NCI-H2029 treated with DMSO at 0.1 percent for 48 hours (cell line): ENCODE measurements at regions not wholly inside any gene's neighbourhood (a gene's known extent, or its start where the extent isn't known, plus 50 kb on each side); places are given as distances from the start of the nearest gene placed in this dataset.

Experiments
- DNase-seq: peaks from one replicate; lab custom pipeline; 2025; lab: John Stamatoyannopoulos, UW

DNA sequence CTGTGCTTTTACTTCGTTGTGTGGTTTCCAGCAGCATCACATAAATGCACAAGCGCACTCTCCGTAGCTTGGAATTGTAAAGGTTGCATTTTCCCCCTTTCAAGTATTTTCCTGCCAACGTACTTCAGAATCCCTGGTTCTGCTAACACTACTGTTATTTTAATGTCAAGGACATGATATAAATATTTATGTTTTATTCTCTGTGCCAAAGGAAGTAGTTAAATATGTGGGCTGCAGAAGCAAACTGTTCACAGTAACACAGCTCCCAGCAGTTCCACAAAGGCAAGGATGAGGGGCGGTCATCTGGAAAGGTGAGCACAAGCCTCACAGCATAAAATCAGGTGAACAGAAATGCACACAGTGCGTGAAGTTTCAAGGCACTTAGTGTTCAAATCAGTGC is 85.3 kb upstream of the PDE10A start:
- no peak for DNase-seq

DNA sequence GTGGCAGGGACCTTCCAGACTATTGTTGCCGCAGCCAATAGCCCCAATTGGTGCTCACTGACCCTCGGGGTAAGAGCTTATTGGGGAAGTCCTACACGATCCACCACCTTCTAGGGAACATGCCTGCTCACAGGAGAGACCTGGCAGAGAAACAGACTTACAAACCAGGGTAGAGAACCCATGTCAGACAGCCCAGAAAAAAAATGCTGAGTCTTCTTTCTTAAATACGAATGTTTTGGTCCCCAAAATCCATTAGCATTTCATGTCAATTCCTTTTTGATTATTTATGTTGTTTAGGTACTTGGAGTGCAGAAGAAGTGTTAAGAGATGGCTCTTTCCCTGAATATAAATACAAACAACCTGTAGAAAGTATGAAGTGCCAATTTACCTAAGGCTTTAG is 84.9 kb upstream of the PDE10A start:
- no peak for DNase-seq

DNA sequence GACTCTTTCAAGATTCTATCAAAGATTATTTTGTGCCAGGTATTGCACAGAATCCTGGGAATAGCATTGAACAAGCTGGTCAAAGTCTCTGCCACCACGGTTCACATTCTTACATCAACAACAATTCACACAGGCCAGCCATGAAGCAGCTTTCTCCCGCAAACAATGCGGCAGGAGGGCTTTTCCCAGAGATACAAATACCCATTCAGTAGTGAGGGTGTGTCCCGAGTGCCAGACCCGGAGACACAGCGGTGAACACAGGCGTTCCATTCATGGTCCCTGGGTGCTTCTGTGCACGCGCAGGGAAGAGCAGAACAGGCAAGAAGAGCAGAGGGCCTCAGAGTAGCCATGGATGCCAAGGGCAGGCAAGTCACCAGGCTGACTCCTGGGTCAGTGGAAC is 83.3 kb upstream of the PDE10A start:
- DNase-seq: no peak

DNA sequence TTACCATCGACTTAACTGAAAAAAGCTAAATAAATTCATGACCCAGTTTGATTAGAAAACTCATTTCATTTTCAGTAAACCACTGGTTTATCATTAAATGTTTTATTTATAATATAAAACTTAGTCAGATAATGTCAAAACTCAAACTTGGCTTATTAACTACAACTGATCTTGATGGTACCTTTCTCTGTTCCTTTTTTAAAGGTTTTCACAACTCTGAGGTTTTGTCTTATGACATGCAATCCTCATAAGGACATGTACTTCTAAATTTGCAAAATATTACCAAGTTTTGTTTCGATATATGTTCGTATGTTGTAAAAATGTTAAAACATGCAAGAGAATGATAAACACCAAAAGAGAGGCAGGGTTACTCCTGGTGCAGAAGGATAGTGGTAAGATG is 82.5 kb upstream of the PDE10A start:
- DNase-seq: no peak

DNA sequence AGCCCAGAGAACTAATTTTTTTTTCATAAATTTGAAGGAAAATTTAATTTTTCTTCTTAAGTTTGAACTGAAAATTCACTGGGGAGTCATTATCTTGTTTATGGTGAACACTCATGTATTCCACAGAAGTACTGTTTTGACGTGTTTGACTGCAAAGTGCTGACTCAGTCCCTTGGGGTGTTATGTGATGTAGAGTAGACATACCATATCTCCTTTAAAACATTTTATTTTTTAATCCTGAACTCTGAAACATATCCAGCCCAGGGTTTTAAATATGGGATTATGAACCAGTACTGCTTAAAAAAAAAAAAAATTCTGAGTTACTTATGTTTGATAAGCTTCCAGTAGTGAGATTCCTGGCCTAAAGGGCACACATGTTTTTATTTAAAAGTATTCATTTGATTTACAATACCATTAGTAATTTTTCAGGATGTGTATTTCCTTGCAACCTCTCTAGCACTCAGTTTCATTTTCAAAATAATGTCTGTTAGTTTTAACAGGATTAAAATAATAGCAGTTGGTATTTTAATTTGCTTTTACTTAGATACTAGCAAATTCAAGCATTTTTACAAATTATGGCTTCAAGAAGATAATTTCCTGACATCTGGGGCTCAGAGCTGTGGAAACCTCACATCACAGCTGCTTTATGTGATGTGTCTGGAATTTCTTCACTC is 81.7 kb upstream of the PDE10A start:
- no peak for DNase-seq

DNA sequence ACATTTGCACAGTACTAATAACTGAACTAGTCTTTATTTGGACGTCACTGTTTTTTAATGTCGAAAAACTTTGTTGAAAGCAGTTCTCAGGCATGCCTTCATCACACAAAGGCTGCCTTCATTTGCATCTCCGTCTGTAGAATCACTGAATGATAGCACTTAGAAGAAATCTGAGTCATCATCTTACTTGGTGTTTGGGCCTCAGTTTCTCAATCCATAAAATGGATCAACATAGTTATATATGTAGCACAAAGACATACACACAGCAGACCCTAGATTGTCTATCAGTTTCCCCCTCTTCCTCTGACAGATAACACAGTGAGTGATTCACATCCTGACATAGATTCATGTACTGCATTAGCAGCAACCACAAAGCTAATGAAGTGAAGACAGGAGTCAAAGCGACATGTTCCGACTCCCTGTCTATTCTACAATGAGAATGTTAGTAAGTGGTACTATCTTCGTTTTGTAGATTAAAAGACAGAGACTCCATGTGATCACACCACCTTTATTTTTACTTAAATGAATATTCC is 80.4 kb upstream of the PDE10A start:
- no peak for DNase-seq

DNA sequence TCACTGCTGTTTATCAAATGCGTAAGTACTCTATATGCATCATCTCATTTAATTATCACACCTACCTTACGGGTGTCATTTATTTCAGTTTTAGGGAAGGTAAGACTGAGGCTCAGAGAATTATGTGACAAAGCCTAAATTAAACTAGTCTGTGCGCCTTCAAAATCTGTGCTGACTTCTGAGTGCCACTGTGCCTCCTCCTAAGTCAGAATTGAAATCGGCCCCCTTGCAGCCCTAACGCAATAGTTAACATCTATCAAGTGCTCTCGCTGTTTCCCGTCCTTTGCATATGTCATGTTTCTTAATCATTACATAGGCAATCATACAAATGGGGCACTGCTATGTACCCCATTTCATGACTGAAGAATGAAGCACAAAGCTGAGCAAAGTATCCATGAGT is 79.0 kb upstream of the PDE10A start:
- DNase-seq: no peak

DNA sequence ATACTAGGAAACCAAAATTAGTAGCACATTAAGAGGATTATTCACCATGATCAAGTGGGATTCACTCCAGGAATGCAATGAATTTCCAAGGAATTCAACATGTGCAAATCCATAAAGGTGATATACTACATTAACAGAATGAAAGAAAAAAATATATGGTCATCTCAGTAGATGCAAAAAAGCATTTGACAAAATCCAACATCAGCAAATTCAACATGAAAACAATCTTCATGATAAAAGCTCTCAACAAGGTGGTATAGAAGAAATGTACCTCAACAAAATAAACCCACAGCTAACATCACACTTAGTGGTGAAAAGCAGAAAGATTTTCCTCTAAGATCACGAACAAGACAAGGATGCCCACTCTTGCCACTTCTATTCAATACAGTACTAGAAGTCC is 74.4 kb upstream of the PDE10A start:
- DNase-seq: no peak

DNA sequence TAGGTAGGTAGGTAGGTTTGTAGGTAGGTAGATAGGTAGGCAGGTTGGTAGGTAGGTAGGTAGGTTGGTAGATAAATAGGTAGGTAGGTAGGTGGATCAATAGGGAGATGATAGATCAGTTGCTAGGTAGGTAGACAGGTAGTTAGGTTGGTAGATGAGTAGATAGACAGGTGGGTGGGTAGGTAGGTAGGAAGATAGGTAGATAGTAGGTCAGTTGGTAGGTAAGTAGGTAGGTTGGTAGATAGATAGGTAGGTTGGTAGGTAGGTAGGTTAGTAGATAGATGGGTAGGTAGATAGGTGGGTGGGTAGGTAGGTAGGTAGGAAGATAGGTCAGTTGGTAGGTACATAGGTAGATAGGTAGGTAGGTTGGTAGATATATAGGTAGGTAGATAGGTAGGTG is 72.0 kb upstream of the PDE10A start:
- no peak for DNase-seq

DNA sequence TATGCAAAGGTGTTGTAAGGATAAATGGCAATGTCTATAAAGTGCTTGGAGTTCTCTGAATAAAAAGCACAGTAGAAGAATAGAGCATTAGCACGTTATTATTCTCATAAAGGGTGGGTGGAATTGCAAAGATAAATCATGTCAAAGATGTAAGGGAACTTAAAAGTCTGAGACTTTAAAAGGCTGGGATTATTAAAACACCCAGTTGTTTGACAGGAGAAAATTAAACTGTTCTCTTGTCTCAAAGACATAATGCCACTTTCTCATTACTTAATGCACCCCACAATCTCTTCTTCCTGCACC is 70.4 kb upstream of the PDE10A start:
- no peak for DNase-seq

DNA sequence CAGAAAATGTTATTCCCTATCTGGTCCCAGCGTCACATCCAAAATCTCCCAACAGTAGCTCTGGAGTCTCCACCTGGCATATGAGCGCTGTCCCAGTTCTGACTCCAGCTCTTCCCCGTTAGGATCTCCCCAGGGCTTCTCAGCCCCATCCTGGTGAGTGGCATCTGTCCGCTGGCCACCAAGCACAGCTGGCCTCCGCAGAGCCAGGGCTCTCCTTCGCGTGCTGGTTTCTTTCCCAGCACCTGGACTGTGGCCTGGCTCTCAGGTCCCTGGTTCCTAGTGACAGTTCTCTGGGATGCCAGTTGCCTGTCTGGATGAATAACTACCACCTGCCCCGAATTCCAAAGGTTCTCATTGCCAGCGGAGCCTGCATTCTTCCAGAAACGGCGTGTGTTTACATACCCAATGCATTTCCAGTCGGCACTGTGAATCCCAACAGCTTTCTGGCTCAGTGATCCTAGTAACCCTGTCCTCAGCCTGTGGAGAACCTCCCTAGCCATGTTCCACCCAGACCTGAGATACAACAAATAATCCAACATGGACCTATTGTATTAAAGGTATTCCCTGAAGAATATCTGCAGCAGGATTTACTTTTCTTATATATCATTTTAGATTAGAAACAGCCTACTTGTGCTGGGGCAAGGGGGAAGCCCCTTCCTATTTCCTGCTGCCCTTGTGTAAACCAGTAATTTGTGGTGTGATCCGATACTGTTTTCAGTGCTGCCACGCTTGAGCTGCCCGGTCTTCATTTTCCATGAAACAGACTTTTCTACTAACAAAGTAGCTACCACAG is 69.9 kb upstream of the PDE10A start:
- DNase-seq: no peak

DNA sequence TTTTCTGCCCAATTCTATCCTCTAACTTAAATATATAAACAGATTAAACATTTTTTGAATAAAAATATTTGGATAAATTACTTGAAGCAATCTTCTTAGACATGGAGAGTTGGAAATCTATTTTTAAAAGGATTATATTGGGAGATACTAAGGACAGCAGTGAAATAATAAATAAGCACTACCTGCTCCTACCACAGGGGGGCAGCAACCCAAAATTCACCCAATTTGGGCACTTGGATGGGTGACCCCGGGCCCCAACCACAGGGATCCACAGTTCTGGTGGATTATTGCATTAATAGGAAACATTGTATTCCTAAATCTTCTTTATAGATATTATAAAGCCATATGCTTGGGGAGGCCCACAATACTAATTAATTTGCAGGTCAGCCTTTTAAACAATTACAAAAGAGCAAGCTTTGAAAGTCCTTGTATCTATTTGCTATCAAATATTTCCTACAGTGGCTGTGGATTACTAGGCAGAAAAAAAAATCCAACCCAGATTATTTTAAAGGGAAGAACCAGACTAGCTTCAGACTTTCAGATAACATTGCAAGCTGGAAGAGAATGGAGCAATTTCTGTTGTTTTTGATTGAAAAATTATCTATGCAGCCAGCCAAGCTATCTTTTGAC is 66.4 kb upstream of the PDE10A start:
- peak; percentile 11 for DNase-seq

DNA sequence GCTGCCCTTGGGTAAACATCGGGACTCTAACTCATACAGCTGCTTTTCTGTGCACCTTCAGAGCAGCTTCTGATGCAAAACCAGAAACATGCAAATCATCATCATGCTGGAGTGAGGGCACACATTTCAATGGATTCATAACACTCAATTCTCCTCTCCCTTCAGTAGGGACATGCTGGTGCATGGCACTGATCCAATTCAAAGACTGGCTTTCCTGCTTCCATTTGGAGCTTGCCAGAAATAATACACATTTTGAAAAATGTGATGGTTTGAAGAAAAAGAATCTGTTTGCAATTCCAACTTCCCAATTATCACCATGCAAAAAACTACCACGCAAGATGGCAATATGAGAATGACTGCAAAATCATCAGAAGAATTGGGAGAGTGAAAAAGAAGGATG is 65.2 kb upstream of the PDE10A start:
- DNase-seq: no peak

DNA sequence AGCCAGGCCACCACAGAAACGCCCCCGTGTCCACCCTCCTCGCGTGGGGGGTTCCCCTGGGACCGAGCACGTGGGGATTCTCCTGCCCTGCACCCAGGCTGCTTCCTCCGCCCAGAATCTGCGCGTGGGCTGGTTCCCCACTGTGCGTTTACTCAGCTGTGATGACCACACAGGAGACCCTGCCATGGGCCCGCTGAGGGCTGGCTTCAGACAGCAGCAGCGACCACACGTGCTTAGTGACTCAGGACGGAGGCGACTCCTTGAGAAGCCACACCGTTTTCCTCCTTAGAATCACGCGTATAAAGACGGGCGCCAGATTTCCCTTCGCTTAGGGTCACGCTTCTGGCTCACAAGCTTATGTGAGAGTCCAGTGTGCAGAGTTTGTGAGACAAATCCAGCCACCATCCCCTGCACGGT is 63.9 kb upstream of the PDE10A start:
- DNase-seq: no peak

DNA sequence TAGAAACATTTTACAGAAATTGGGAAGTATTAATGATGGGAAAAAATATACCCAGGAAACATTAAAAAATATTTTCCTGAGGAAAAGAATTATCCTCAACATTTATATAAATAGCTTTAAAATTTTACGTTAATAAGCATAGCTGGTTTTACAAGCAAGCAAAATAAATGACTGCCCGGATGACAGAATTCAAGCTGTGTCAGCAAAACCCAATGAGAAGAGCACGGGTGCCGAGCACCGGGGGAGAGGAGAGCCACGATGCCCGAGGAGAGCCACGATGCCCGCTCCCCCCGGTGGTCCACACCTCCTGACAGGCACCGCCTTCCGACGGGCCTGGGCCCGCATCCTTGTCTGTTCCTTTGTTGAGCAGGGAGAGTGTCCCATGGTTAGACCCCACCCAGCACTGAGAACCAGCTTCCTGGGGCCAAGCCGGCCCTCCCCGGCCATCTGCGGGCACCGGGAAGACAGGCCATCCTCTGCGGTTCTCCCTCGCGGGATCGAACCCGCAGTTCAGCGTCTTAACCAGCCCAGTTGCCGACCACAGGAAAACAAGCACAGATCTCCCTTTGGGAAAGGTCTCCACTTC is 63.3 kb upstream of the PDE10A start:
- no peak for DNase-seq

DNA sequence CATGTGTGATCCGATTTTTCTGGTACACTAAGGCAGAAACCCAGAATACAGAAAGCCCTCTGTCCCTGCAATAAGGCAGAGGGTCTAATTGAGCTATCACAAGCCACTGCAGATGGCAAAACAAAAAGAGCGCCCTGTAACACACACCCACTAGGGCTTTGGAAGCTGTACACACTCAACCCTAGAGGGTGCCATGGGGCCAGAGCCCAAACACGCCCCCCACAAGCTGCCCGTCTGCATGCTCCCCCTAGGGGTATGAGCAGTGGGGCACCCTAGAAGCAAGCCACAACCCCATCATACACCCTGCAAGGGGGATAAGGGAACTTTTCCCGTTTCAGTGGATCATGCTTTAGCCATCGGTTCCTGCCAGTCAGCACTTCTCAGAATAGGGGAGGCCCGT is 62.2 kb upstream of the PDE10A start:
- DNase-seq: no peak

DNA sequence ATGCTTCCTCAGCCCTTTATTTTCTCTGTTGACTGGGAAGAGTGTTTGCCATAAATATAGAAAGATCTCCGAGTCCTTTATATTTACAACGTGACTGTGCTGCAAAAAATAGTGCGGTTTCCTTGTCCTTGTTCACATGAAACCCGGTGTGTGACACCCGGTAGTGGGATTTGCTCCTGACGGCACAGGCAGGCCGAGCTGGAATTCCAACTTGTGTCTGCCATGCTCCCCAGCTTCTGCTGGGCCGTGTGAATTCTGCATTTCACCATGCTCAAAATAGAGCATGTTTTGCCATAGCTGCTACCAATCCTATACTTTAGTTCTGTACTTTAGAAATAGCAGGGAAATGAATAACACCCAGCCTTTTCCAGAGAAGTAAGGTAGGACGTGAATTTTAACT is 60.3 kb upstream of the PDE10A start:
- no peak for DNase-seq

DNA sequence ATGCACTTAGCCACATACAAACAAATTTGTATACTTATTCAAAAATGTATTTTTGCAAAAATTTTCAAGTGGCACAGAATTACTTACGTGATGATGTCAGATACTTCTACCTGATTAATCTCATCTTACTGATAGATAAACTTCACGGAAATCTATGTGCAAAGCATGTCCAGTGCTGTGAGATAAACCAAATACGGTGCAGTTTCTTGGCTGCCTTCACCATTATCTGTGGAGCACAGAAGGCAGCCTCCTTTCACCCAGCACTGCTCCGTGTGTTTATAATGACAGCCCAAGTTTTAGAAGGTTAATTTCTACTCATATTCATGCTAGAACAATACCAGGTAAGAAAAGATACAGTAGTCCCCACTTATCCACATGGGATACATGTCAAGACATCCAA is 59.0 kb upstream of the PDE10A start:
- DNase-seq: no peak

DNA sequence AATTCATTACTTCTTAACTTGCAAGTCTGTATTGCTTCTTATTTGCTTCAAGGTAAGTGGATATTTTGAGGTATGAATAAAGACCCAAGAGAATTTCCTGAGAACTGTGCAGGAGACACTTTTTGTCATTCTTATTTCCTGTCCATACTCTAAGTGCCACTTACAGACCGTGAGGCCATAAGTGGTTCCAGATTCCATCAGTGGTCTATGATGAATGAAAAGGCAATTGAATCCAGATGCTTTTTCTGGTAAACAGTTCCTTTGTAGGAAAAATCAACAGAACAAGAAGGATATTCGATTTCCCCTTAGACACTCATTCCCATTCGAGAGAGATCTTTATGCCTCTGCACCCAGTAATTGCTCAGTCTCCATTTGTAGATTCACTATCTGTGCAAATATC is 58.3 kb upstream of the PDE10A start:
- no peak for DNase-seq

DNA sequence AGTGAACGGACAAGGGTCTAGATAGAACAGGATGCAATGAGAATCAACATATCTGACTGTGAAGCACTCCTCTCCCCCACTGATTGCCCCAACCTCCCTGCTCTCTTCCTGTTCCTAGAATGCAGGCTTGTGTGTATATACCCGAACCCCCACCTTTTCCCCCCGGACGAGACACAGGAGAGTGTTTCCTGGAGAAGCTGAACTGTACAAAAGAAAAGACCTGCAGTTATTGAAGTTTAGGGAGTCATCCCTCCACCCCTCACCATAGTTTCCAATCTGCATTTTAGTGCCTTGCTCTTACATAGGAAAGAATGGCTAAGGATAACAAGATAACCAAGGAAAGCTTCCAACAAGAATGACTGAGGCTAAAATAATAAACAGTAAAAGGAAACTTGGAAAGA is 55.5 kb upstream of the PDE10A start:
- DNase-seq: no peak

DNA sequence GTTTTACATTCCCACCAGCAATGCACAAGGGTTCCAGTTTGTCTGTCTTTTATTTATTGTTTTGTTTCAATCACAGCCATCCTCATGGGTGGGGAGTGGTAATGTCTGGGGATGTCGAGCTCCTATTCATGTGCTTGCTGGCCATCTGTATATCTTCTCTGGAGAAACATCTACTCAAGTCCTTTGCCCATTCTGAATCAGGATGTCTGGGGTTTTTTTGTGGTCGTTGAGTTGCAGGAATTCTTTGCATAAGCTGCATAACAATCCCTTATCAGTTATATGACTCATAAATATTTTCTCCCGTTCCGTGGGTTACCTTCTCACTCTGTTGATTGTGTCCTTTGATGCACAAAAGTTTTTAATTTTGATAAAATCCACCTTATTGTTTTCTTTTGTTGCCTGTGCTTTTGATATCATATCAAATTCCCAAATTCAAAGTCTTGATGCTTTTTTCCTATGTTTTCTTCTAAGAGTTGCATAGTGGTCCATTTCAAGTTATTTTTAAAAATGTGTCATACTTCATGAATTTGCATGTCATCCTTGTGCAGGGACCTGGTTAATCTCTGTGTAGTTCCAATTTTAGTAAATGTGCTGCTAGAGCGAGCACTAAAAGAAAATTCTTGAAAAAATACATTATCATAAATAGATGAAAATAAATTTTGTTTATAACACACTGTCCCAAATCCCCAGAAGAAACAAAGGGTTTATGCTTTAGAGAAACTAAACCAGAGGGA is 54.9 kb upstream of the PDE10A start:
- DNase-seq: no peak

DNA sequence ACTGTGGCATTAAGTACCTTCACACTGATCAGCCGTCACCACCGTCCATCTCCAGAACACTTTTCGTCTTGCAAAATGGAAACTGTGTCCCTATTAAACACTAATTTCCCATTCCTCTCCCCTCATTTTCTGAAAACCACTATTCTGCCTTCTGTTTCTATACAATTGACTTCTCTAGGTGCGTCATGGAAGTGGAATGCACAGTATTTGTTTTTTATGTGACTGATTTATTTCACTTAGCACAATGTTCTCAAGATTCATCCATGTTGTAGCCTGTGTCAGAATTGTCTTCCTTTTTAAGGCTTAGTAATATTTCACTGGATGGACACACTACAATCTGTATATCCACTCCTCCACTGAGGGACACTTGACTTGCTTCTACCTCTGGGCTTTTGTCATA is 53.8 kb upstream of the PDE10A start:
- DNase-seq: no peak
